HCT116 (cell line): ENCODE measurements at regions not wholly inside any gene's neighbourhood (a gene's known extent, or its start where the extent isn't known, plus 50 kb on each side); places are given as distances from the start of the nearest gene placed in this dataset.

ENCODE experiments used
- ATAC-seq: fragments of 200-7000 bp; cut with Tn5 transposase; 2 replicates; pipeline ENCODE4 v1.9.1; 2020; ENCODE audit warnings: mild to moderate bottlenecking, moderate library complexity
- BruUV-seq: library from RNA; stranded (reverse); fragments of 400-500 nt; replicated peaks from 2 replicates; lab custom pipeline; 2021; lab: Mats Ljungman, UMichigan
- CTCF ChIA-PET: fragments of 300-600 bp; sonication (Branson Sonifier 250); formaldehyde crosslinking; loops from one replicate; lab custom pipeline; 2021; ENCODE audit warnings: antibody characterized with exemption; lab: Charles Lee
- POLR2A ChIA-PET: fragments of 300-600, 350-600 bp; sonication (Branson Sonifier 250); formaldehyde crosslinking; loops from one replicate; lab custom pipeline; 2021; ENCODE audit warnings: antibody characterized with exemption; lab: Charles Lee
- RAD21 ChIA-PET, 2 experiments: fragments of 300-600 bp; sonication (Branson Sonifier 250); formaldehyde crosslinking; loops; one replicate each; lab custom pipeline; 2023; ENCODE audit warnings: low total read pairs in 2 of 2; ENCODE audit not compliant: uncharacterized antibody in 2 of 2, unreplicated experiment in 2 of 2, low non-redundant PET in 1 of 2; lab: Charles Lee
- DNase-seq: peaks from one replicate; pipeline ENCODE4 v3.0.0-alpha.2; 2010; ENCODE audit warnings: low read depth, low spot score
- H2AFZ ChIP-seq: fragments of 200-600 bp; shearing (Covaris generic), sonication (generic); 2 replicates; pipeline ENCODE4 v1.6.1; 2017; ENCODE audit warnings: low read depth, mixed run types, mixed read lengths, antibody characterized with exemption, low read length; ENCODE audit not compliant: poor library complexity, severe bottlenecking
- H3K27ac ChIP-seq: 2 replicates; pipeline ENCODE4 v1.5.1; 2012; ENCODE audit warnings: low read depth, low read length
- H3K27me3 ChIP-seq: fragments of 200-600 bp; sonication (generic); 2 replicates; pipeline ENCODE4 v1.6.1; 2016; ENCODE audit warnings: mixed run types, low read length, mixed read lengths; ENCODE audit not compliant: insufficient read depth
- H3K36me3 ChIP-seq, 2 experiments: fragments of 200-500 bp in 1 of 2; fragments of 200-600 bp in 1 of 2; sonication (Bioruptor generic) in 1 of 2; sonication (generic) in 1 of 2; 2 replicates each; pipeline versions ENCODE4 v1.5.1 to v1.6.1; 2014 to 2016; ENCODE audit warnings: low read length in 2 of 2, inconsistent platforms in 1 of 2, mixed read lengths in 1 of 2, mixed run types in 1 of 2; ENCODE audit not compliant: insufficient read depth in 2 of 2, control insufficient read depth in 1 of 2
- H3K4me1 ChIP-seq, 2 experiments: fragments of 200-600 bp in 1 of 2; sonication (generic) in 1 of 2; 2 replicates each; pipeline versions ENCODE4 v1.5.1 to v1.6.1; 2012 to 2017; ENCODE audit warnings: low read length in 2 of 2, inconsistent platforms in 1 of 2, mild to moderate bottlenecking in 1 of 2, mixed read lengths in 1 of 2, mixed run types in 1 of 2, moderate library complexity in 1 of 2; ENCODE audit not compliant: insufficient read depth in 2 of 2, control insufficient read depth in 1 of 2
- H3K4me2 ChIP-seq: fragments of 200-600 bp; sonication (generic); 2 replicates; pipeline ENCODE4 v1.6.1; 2017; ENCODE audit warnings: mixed run types, low read length, mixed read lengths
- H3K4me3 ChIP-seq, 2 experiments: fragments of 200-600 bp in 1 of 2; sonication (generic) in 1 of 2; replicated peaks in 1 of 2; 2 replicates each; pipeline ENCODE4 v1.5.1; 2011 to 2016; ENCODE audit warnings: low read length in 2 of 2, control low read depth in 1 of 2, low read depth in 1 of 2, mild to moderate bottlenecking in 1 of 2, mixed read lengths in 1 of 2, mixed run types in 1 of 2
- H3K79me2 ChIP-seq: fragments of 200-600 bp; sonication (generic); 2 replicates; pipeline ENCODE4 v1.6.1; 2017; ENCODE audit warnings: mild to moderate bottlenecking, mixed run types, low read length, moderate library complexity, mixed read lengths; ENCODE audit not compliant: insufficient read depth
- H3K9ac ChIP-seq: fragments of 200-600 bp; sonication (generic); 2 replicates; pipeline ENCODE4 v1.6.1; 2016; ENCODE audit warnings: low read length, mixed read lengths
- H3K9me2 ChIP-seq: fragments of 200-600 bp; sonication (generic), shearing (Covaris generic); 2 replicates; pipeline ENCODE4 v1.6.1; 2017; ENCODE audit warnings: mixed run types, mild to moderate bottlenecking, moderate library complexity; ENCODE audit not compliant: insufficient read depth
- H3K9me3 ChIP-seq, 2 experiments: fragments of 200-500 bp in 1 of 2; fragments of 200-600 bp in 1 of 2; sonication (Bioruptor generic) in 1 of 2; sonication (generic) in 1 of 2; 2 replicates each; pipeline ENCODE4 v1.6.1; 2014 to 2017; ENCODE audit warnings: low read length in 2 of 2, mixed read lengths in 2 of 2, inconsistent platforms in 1 of 2, low read depth in 1 of 2, mild to moderate bottlenecking in 1 of 2, mixed run types in 1 of 2, moderate library complexity in 1 of 2; ENCODE audit not compliant: control insufficient read depth in 1 of 2, insufficient read depth in 1 of 2
- H4K20me1 ChIP-seq: fragments of 200-600 bp; sonication (generic), shearing (Covaris generic); 2 replicates; pipeline ENCODE4 v1.6.1; 2017; ENCODE audit warnings: mixed run types, mild to moderate bottlenecking, moderate library complexity; ENCODE audit not compliant: insufficient read depth
- CBX3 ChIP-seq: IDR thresholded peaks from 2 replicates; pipeline ENCODE4 v1.6.1; 2012; ENCODE audit warnings: low read depth
- CEBPB ChIP-seq: IDR thresholded peaks from 2 replicates; pipeline ENCODE4 v1.6.1; 2012; ENCODE audit warnings: low read depth
- EZH2 ChIP-seq: fragments of 200-600 bp; sonication (generic); IDR thresholded peaks from 2 replicates; pipeline ENCODE4 v1.6.1; 2017; ENCODE audit warnings: antibody characterized with exemption, mixed run types
- JUND ChIP-seq: IDR thresholded peaks from 2 replicates; pipeline ENCODE4 v1.6.1; 2012
- POLR2AphosphoS5 ChIP-seq: IDR thresholded peaks from 2 replicates; pipeline ENCODE4 v1.6.1; 2011; ENCODE audit warnings: mild to moderate bottlenecking, low read depth, low read length, moderate library complexity
- RAD21 ChIP-seq: IDR thresholded peaks from 2 replicates; pipeline ENCODE4 v1.6.1; 2012; ENCODE audit warnings: low read depth, mild to moderate bottlenecking
- SIN3A ChIP-seq: IDR thresholded peaks from 2 replicates; pipeline ENCODE4 v1.6.1; 2012; ENCODE audit warnings: low read depth
- SP1 ChIP-seq: IDR thresholded peaks from 2 replicates; pipeline ENCODE4 v1.6.1; 2012; ENCODE audit warnings: low read depth
- SRF ChIP-seq: IDR thresholded peaks from 2 replicates; pipeline ENCODE4 v1.6.1; 2012; ENCODE audit warnings: low read depth
- TCF7L2 ChIP-seq: IDR thresholded peaks from 2 replicates; pipeline ENCODE4 v1.7.0; 2011; ENCODE audit warnings: borderline replicate concordance, inconsistent platforms; ENCODE audit not compliant: insufficient read depth, insufficient read length; ENCODE audit errors: extremely low read depth
- YY1 ChIP-seq: IDR thresholded peaks from 2 replicates; pipeline ENCODE4 v1.6.1; 2011; ENCODE audit warnings: low read length, low read depth, moderate library complexity, mild to moderate bottlenecking; ENCODE audit not compliant: insufficient replicate concordance; ENCODE audit errors: extremely low read depth
- ZFX ChIP-seq: fragments of 450-650 bp; IDR thresholded peaks from 2 replicates; pipeline ENCODE4 v1.6.1; 2017
- ZNF274 ChIP-seq: fragments of 200-500 bp; sonication (Bioruptor generic); IDR thresholded peaks from 2 replicates; pipeline ENCODE4 v1.6.1; 2014; ENCODE audit warnings: mild to moderate bottlenecking, low read depth, low read length, inconsistent platforms
- intact Hi-C: fragments of 100-400 bp; cut with micrococcal nuclease; formaldehyde crosslinking; loops from 2 replicates; pipeline ENCODE4 v1.10.0; 2022

GRCh38 chr20:53736122-53736756 is 142.6 kb upstream of the ZNF217 start:
- ChIA-PET CTCF (no interaction called here), POLR2A (no interaction called here), RAD21 (no interaction called here)
- Histone ChIP-seq H3K27me3 (no peaks in the 10 kb centered on the region), H3K9me2 (no peaks in the 10 kb centered on the region), H2AFZ (no peak overlapping the region), H3K9me3 (no peaks in the 10 kb centered on the region), H3K4me2 (peak overlapping the region; percentile 17), H3K27ac (no peak overlapping the region), H4K20me1 (no peaks in the 10 kb centered on the region), H3K36me3 (no peaks in the 10 kb centered on the region), H3K9ac (no peak overlapping the region), H3K4me3 (no peak overlapping the region), H3K79me2 (no peaks in the 10 kb centered on the region), H3K4me1 (peaks cover 5 to 33% of the 10 kb centered on the region in 2 experiments; a peak in 2 of 4 replicates)
- no TSS peak for BruUV-seq
- intact Hi-C loops, result loop anchor here (5.0 kb wide), 1 partner anchor 94 kb away; no protein-coding TSS in a partner anchor
- TF ChIP-seq ZNF274 (no peak), ZFX (no peak), CBX3 (no peak), SIN3A (no peak), SP1 (no peak), JUND (no peak), POLR2AphosphoS5 (no peak), CEBPB (no peak), EZH2 (no peak), RAD21 (no peak), YY1 (no peak), TCF7L2 (no peak), SRF (no peak)
- ATAC-seq, result peak; percentile 52; the same call in 1 of the 2 replicates
- no peak for DNase-seq
